ENCODE measurements at regions not wholly inside any gene's neighbourhood (a gene's known extent, or its start where the extent isn't known, plus 50 kb on each side); places are given as distances from the start of the nearest gene placed in this dataset.

DNA sequence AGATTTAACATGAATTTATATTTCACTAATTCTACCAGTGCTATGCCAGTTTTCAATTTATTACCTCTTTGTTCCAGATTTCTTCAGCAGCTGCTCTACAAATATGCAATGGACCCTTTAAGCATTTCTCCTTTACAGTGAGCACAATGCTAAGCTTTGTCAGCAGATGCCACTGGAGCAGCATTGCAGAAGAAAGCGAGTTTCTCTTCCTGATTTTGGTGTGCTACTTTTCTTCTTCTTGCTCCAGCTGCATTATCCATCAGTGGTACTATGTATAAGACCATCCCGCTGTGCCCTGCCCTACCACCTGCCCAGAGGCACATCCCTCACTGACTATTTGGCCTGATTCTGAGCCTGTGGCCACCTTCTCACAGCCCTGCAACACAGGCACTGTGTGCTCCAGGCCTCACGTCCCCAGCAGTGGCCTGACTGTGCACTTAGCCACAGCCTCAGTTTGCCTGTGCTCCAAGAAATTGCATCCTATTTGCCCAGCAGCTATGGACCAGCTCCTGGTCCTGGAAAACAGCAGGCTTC is 84.1 kb downstream of the TNFAIP3 start:
- no peak overlapping the region for H3K27ac ChIP-seq (ENCODE audit: low read depth in 2 of 2, low read length in 1 of 2)
- H3K36me3 ChIP-seq (ENCODE audit: control insufficient read depth in 2 of 2, insufficient read depth in 2 of 2, low read length in 1 of 2) = no peaks in the 10 kb centered on the region
- WGBS, 2 donors = 84 to 86% methylated on average over 3 of the region's 3 CpGs
- no peak overlapping the region for H3K4me3 ChIP-seq (ENCODE audit: low read depth in 1 of 2, low read length in 2 of 2)
- H3K9me3 ChIP-seq (ENCODE audit: control insufficient read depth in 2 of 2, insufficient read depth in 1 of 2, low read depth in 1 of 2, low read length in 1 of 2) = no peaks in the 10 kb centered on the region
- H3K4me1 ChIP-seq (ENCODE audit: control insufficient read depth in 2 of 2, insufficient read depth in 2 of 2, low read length in 1 of 2) = no peaks in the 10 kb centered on the region
- no peaks in the 10 kb centered on the region for H3K27me3 ChIP-seq (ENCODE audit: control insufficient read depth in 1 of 2, insufficient read depth in 2 of 2, low read length in 2 of 2)

DNA sequence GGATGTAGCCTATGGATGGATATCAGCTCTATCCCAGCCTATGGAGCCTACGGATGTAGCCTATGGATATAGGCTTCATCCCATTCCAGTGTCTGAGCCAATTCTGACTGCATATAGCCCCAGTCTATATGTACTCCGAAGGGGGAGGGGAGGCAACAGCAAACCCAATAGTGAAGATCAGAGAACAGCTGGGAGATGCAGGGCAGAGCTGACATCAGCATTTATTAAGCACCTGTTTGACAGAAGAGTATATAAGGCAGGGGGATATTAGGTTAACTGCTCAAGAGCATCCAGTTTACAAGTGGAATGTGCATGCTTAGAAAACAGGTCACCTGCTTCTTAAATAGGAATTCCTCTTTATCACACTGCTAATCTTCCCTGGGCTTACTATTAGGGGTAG is 85.2 kb downstream of the TNFAIP3 start:
- H3K27ac ChIP-seq (ENCODE audit: low read depth in 2 of 2, low read length in 1 of 2) = no peak overlapping the region
- H3K4me1 ChIP-seq (ENCODE audit: control insufficient read depth in 2 of 2, insufficient read depth in 2 of 2, low read length in 1 of 2) = no peaks in the 10 kb centered on the region
- no peaks in the 10 kb centered on the region for H3K9me3 ChIP-seq (ENCODE audit: control insufficient read depth in 2 of 2, insufficient read depth in 1 of 2, low read depth in 1 of 2, low read length in 1 of 2)
- no peaks in the 10 kb centered on the region for H3K27me3 ChIP-seq (ENCODE audit: control insufficient read depth in 1 of 2, insufficient read depth in 2 of 2, low read length in 2 of 2)
- no peaks in the 10 kb centered on the region for H3K36me3 ChIP-seq (ENCODE audit: control insufficient read depth in 2 of 2, insufficient read depth in 2 of 2, low read length in 1 of 2)
- H3K4me3 ChIP-seq (ENCODE audit: low read depth in 1 of 2, low read length in 2 of 2) = no peak overlapping the region
- WGBS, 2 donors = 85 to 94% methylated on average over 2 of the region's 2 CpGs

DNA sequence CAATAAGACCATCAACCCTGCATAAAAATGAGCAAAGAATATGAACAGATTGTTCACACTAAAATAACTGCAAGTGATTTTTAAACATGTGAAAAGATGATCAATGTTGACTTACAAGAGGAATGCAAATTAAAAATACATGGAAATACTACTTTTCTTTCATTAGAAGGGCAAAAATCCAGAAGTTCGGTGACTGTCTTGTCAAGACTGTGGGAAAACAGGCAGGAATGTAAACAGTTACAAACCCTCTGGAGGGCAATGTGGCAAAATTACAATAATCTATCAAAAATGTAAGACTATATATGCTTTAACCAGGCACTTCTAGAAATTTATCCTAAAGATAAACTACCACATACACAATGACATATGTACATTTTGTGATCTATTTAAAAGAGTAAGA is 86.7 kb downstream of the TNFAIP3 start:
- Histone ChIP-seq H3K27me3 (ENCODE audit: control insufficient read depth in 1 of 2, insufficient read depth in 2 of 2, low read length in 2 of 2) (no peaks in the 10 kb centered on the region), H3K4me1 (ENCODE audit: control insufficient read depth in 2 of 2, insufficient read depth in 2 of 2, low read length in 1 of 2) (no peaks in the 10 kb centered on the region), H3K27ac (ENCODE audit: low read depth in 2 of 2, low read length in 1 of 2) (no peak overlapping the region), H3K4me3 (ENCODE audit: low read depth in 1 of 2, low read length in 2 of 2) (no peak overlapping the region), H3K9me3 (ENCODE audit: control insufficient read depth in 2 of 2, insufficient read depth in 1 of 2, low read depth in 1 of 2, low read length in 1 of 2) (no peaks in the 10 kb centered on the region), H3K36me3 (ENCODE audit: control insufficient read depth in 2 of 2, insufficient read depth in 2 of 2, low read length in 1 of 2) (no peaks in the 10 kb centered on the region)
- 38 to 68% methylated on average over 1 of the region's 1 CpG for WGBS, 2 donors

DNA sequence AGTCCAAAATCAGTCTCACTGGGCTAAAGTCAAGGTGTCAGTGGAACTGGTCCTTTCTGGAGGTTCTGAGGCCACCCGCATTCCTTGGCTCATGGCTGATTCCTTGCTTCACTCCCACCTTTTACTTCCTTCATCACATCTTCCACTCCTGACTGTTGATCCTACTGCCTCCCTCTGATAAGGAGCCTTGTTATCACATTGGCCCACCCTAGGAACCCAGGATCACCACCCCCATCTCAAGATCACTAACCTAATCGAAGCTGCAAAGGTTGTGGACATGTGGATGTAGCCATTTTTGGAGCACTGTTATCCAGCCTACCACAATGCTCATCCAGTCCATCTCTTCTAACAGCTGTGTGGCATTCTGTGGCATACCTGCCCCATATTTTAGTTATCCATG is 87.2 kb downstream of the TNFAIP3 start:
- Histone ChIP-seq H3K36me3 (ENCODE audit: control insufficient read depth in 2 of 2, insufficient read depth in 2 of 2, low read length in 1 of 2) (no peaks in the 10 kb centered on the region), H3K9me3 (ENCODE audit: control insufficient read depth in 2 of 2, insufficient read depth in 1 of 2, low read depth in 1 of 2, low read length in 1 of 2) (no peaks in the 10 kb centered on the region), H3K27me3 (ENCODE audit: control insufficient read depth in 1 of 2, insufficient read depth in 2 of 2, low read length in 2 of 2) (no peaks in the 10 kb centered on the region), H3K4me1 (ENCODE audit: control insufficient read depth in 2 of 2, insufficient read depth in 2 of 2, low read length in 1 of 2) (no peaks in the 10 kb centered on the region), H3K27ac (ENCODE audit: low read depth in 2 of 2, low read length in 1 of 2) (no peak overlapping the region), H3K4me3 (ENCODE audit: low read depth in 1 of 2, low read length in 2 of 2) (no peak overlapping the region)
- WGBS, 2 donors = 94% methylated on average over 2 of the region's 2 CpGs

DNA sequence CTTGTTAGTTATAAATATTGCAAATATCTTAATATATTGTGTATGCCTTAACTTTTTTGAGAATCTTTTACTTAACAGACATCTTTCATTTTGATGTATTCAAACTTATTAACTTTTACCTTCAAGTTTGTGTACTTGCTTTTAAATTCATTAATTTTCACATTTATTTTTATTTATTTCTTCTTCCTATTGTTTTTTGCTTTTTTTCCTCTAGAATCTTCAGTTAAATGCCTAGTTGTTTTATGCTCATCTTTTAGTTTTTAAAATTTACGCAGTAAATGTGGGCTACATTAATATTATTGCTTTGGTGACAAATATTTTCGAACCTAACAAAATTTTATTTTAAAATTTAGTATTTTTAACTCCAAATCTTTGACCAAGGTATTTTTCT is 89.0 kb downstream of the TNFAIP3 start:
- WGBS, 2 donors = 96 to 97% methylated on average over 2 of the region's 2 CpGs
- Histone ChIP-seq H3K4me1 (ENCODE audit: control insufficient read depth in 2 of 2, insufficient read depth in 2 of 2, low read length in 1 of 2) (no peaks in the 10 kb centered on the region), H3K27ac (ENCODE audit: low read depth in 2 of 2, low read length in 1 of 2) (no peak overlapping the region), H3K9me3 (ENCODE audit: control insufficient read depth in 2 of 2, insufficient read depth in 1 of 2, low read depth in 1 of 2, low read length in 1 of 2) (no peaks in the 10 kb centered on the region), H3K27me3 (ENCODE audit: control insufficient read depth in 1 of 2, insufficient read depth in 2 of 2, low read length in 2 of 2) (no peaks in the 10 kb centered on the region), H3K36me3 (ENCODE audit: control insufficient read depth in 2 of 2, insufficient read depth in 2 of 2, low read length in 1 of 2) (no peaks in the 10 kb centered on the region), H3K4me3 (ENCODE audit: low read depth in 1 of 2, low read length in 2 of 2) (no peak overlapping the region)

DNA sequence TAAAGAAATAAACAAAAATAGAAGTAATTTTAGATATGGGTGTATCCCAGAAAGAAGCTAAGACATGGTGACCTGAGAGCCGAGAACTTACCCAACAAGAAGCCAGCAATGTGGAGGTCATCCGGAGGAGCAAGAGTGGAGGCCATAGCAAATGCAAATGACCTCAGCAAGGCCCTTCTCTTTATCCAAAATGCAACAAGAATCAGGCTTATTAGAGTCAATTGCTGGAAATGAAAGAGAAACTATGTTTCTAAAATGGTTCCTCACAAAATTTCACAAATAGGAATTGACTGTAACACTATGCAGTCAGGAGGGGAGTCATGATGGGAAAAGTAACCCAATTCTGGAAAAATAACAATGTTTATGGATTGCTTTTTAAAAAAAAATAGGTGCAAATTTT is 90.4 kb downstream of the TNFAIP3 start:
- Histone ChIP-seq H3K27me3 (ENCODE audit: control insufficient read depth in 1 of 2, insufficient read depth in 2 of 2, low read length in 2 of 2) (no peaks in the 10 kb centered on the region), H3K9me3 (ENCODE audit: control insufficient read depth in 2 of 2, insufficient read depth in 1 of 2, low read depth in 1 of 2, low read length in 1 of 2) (no peaks in the 10 kb centered on the region), H3K4me3 (ENCODE audit: low read depth in 1 of 2, low read length in 2 of 2) (no peak overlapping the region), H3K36me3 (ENCODE audit: control insufficient read depth in 2 of 2, insufficient read depth in 2 of 2, low read length in 1 of 2) (no peaks in the 10 kb centered on the region), H3K4me1 (ENCODE audit: control insufficient read depth in 2 of 2, insufficient read depth in 2 of 2, low read length in 1 of 2) (no peaks in the 10 kb centered on the region), H3K27ac (ENCODE audit: low read depth in 2 of 2, low read length in 1 of 2) (no peak overlapping the region)
- WGBS, 2 donors = 89 to 90% methylated on average over 2 of the region's 2 CpGs

DNA sequence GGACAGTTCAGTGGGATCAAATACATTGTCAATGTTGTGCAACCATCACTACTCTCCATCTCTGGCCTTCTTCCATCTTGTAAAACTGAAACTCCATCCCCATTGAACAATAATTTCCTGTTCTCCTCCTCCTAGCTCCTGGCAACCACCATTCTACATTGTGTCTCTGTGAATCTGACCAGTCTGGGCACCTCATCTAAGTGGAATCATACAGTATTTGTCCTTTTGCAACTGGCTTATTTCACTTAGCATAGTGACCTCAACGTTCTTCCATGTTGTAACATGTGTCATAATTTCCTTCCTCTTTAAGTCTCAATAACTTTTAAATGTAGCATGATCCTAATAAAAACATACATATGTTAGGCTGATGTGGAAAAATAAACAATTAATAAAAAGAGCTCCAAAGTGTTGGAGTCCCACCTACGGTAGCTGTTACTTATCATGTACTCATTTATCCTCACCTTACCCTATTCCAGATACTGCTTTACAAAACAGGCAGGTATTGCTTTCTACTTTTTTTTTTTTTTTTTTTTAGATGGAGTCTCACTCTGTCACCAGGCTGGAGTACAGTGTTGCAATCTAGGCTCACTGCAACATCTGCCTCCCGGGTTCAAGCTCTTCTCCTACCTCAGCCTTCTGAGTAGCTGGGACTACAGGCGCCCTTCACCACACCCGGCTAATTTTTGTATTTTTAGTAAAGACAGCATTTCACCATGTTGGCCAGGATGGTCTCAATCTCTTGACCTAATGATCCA is 91.9 kb downstream of the TNFAIP3 start:
- Histone ChIP-seq H3K27me3 (ENCODE audit: control insufficient read depth in 1 of 2, insufficient read depth in 2 of 2, low read length in 2 of 2) (no peaks in the 10 kb centered on the region), H3K27ac (ENCODE audit: low read depth in 2 of 2, low read length in 1 of 2) (no peak overlapping the region), H3K4me3 (ENCODE audit: low read depth in 1 of 2, low read length in 2 of 2) (no peak overlapping the region), H3K36me3 (ENCODE audit: control insufficient read depth in 2 of 2, insufficient read depth in 2 of 2, low read length in 1 of 2) (no peaks in the 10 kb centered on the region), H3K9me3 (ENCODE audit: control insufficient read depth in 2 of 2, insufficient read depth in 1 of 2, low read depth in 1 of 2, low read length in 1 of 2) (no peaks in the 10 kb centered on the region), H3K4me1 (ENCODE audit: control insufficient read depth in 2 of 2, insufficient read depth in 2 of 2, low read length in 1 of 2) (no peaks in the 10 kb centered on the region)
- WGBS, 2 donors = 81 to 88% methylated on average over 5 of the region's 5 CpGs

DNA sequence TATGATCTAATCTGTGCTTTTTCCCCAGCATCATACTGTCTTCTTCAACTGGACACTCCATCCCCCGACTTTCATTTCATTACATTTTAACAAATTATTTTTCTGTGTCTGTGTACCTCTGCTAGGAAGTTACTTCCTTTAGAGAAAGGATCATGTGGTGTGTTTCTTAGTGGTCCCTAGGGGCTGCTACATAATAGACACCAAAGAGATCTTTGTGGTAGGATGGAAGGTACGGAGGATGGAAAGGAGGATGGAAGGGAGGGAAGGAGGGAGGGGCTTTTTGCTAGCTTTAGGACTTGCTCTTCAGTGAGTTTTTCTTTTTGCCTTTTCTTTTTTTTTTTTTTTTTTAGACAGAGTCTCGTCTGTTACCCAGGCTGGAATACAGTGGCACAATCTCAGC is 95.7 kb downstream of the TNFAIP3 start:
- H3K9me3 ChIP-seq (ENCODE audit: control insufficient read depth in 2 of 2, insufficient read depth in 1 of 2, low read depth in 1 of 2, low read length in 1 of 2) = no peaks in the 10 kb centered on the region
- WGBS, 2 donors = 84 to 89% methylated on average over 3 of the region's 3 CpGs
- H3K36me3 ChIP-seq (ENCODE audit: control insufficient read depth in 2 of 2, insufficient read depth in 2 of 2, low read length in 1 of 2) = no peaks in the 10 kb centered on the region
- no peak overlapping the region for H3K27ac ChIP-seq (ENCODE audit: low read depth in 2 of 2, low read length in 1 of 2)
- no peaks in the 10 kb centered on the region for H3K4me1 ChIP-seq (ENCODE audit: control insufficient read depth in 2 of 2, insufficient read depth in 2 of 2, low read length in 1 of 2)
- no peaks in the 10 kb centered on the region for H3K27me3 ChIP-seq (ENCODE audit: control insufficient read depth in 1 of 2, insufficient read depth in 2 of 2, low read length in 2 of 2)
- H3K4me3 ChIP-seq (ENCODE audit: low read depth in 1 of 2, low read length in 2 of 2) = no peak overlapping the region

DNA sequence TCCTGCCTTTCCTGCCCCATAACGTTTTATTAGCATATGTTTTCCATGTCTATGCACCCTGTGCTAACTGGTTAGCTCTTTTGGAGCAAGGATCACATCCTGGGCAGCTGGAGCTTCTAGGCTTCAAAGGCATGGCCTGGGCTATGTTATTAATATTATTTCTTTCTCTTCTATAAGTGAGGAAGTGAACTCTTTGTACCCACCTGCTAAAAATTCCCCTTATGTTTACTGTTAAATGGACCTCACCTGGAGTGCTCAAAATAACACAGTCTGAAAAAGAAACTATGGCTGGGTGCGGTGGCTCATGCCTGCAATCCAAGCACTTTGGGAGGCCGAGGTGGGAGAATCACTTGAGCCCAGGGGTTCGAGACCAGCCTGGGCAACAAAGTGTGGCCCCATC is 97.8 kb downstream of the TNFAIP3 start:
- no peak overlapping the region for H3K4me3 ChIP-seq (ENCODE audit: low read depth in 1 of 2, low read length in 2 of 2)
- no peaks in the 10 kb centered on the region for H3K9me3 ChIP-seq (ENCODE audit: control insufficient read depth in 2 of 2, insufficient read depth in 1 of 2, low read depth in 1 of 2, low read length in 1 of 2)
- H3K4me1 ChIP-seq (ENCODE audit: control insufficient read depth in 2 of 2, insufficient read depth in 2 of 2, low read length in 1 of 2) = no peaks in the 10 kb centered on the region
- no peaks in the 10 kb centered on the region for H3K27me3 ChIP-seq (ENCODE audit: control insufficient read depth in 1 of 2, insufficient read depth in 2 of 2, low read length in 2 of 2)
- no peaks in the 10 kb centered on the region for H3K36me3 ChIP-seq (ENCODE audit: control insufficient read depth in 2 of 2, insufficient read depth in 2 of 2, low read length in 1 of 2)
- 62 to 68% methylated on average over 4 of the region's 4 CpGs for WGBS, 2 donors
- H3K27ac ChIP-seq (ENCODE audit: low read depth in 2 of 2, low read length in 1 of 2) = no peak overlapping the region
